ENCODE measurements at regions not wholly inside any gene's neighbourhood (a gene's known extent, or its start where the extent isn't known, plus 50 kb on each side); places are given as distances from the start of the nearest gene placed in this dataset.

DNA sequence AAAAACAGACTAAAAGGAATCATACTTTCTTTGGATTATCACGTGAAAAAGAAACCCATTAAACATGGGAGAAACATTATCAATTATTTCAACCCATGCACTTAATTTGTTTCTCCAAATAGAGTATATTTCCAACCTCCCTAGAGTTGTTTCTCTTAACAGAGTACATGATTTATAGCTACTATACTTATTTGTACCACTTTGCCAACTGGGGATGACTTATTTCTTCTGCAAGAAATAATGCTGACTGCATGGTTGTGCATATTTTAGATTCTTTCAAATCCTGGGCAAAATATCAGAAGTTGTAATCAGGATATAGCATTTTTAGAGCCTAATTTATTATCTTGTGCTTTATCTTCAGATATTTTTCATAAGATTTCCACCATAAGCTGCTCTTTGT lies 629.1 kb upstream of the EYS start (continued):
- TF ChIP-seq, protein P1, sequence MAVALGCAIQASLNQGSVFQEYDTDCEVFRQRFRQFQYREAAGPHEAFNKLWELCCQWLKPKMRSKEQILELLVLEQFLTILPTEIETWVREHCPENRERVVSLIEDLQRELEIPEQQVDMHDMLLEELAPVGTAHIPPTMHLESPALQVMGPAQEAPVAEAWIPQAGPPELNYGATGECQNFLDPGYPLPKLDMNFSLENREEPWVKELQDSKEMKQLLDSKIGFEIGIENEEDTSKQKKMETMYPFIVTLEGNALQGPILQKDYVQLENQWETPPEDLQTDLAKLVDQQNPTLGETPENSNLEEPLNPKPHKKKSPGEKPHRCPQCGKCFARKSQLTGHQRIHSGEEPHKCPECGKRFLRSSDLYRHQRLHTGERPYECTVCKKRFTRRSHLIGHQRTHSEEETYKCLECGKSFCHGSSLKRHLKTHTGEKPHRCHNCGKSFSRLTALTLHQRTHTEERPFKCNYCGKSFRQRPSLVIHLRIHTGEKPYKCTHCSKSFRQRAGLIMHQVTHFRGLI (tag by site-specific recombination; IDR thresholded peaks at IDR 0.05): no peak
- TF ChIP-seq ZNF658 (tag by site-specific recombination; IDR thresholded peaks at IDR 0.05): no peak

DNA sequence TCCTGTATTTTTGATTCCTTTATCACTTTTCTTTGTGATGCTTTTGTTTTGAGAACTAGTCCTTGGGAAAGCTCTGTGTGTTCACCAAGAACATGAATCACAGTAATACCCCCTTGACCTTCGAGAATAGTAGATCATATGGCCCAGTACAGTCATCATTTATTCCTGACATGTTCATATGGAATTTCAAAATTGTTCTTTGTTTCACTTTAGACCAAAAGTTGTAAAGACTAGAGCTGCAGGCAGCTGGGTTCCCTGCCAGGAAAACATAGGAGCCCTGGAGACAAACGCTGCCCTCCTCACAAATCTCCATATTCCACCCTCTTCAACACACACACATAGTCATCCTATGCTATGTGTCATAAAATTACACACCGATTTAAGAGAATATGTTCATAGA lies 621.2 kb upstream of the EYS start:
- CTCF ChIA-PET: no interaction called here
- POLR2A ChIA-PET: no interaction called here
- no peaks in the 10 kb centered on the region for H3K36me3 ChIP-seq (ENCODE audit: control insufficient read depth in 2 of 2, insufficient read depth in 1 of 2, low read length in 2 of 2)
- H3K9me3 ChIP-seq (ENCODE audit: control insufficient read depth, insufficient read depth, low read depth, low read length): no peaks in the 10 kb centered on the region
- no peak overlapping the region for H3K4me3 ChIP-seq (ENCODE audit: low read depth, low read length)
- no peak overlapping the region for H3K27ac ChIP-seq (ENCODE audit: extremely low read depth, low read depth, low read length)
- H3K4me1 ChIP-seq (ENCODE audit: control insufficient read depth, insufficient read depth, low read length): no peaks in the 10 kb centered on the region
- TF ChIP-seq ZNF114 (tag by site-specific recombination; IDR thresholded peaks at IDR 0.05): no peak
- no peak for TF ChIP-seq GLIS1 (tag by site-specific recombination; IDR thresholded peaks at IDR 0.05)
- TF ChIP-seq, protein P2, sequence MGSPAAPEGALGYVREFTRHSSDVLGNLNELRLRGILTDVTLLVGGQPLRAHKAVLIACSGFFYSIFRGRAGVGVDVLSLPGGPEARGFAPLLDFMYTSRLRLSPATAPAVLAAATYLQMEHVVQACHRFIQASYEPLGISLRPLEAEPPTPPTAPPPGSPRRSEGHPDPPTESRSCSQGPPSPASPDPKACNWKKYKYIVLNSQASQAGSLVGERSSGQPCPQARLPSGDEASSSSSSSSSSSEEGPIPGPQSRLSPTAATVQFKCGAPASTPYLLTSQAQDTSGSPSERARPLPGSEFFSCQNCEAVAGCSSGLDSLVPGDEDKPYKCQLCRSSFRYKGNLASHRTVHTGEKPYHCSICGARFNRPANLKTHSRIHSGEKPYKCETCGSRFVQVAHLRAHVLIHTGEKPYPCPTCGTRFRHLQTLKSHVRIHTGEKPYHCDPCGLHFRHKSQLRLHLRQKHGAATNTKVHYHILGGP (tag by site-specific recombination; IDR thresholded peaks at IDR 0.05): no peak
- no peak for TF ChIP-seq ZNF626 (tag by site-specific recombination; IDR thresholded peaks at IDR 0.05)
- TF ChIP-seq ZNF132 (tag by site-specific recombination; IDR thresholded peaks at IDR 0.05; ENCODE audit: borderline replicate concordance): no peak
- no peak for TF ChIP-seq REPIN1 (tag by site-specific recombination; IDR thresholded peaks at IDR 0.05; ENCODE audit: low read depth)
- TF ChIP-seq ZNF404 (tag by site-specific recombination; IDR thresholded peaks at IDR 0.05): no peak
- no peak for TF ChIP-seq ZNF292 (tag by site-specific recombination; IDR thresholded peaks at IDR 0.05; ENCODE audit: borderline replicate concordance, low read depth)
- TF ChIP-seq, protein P3, sequence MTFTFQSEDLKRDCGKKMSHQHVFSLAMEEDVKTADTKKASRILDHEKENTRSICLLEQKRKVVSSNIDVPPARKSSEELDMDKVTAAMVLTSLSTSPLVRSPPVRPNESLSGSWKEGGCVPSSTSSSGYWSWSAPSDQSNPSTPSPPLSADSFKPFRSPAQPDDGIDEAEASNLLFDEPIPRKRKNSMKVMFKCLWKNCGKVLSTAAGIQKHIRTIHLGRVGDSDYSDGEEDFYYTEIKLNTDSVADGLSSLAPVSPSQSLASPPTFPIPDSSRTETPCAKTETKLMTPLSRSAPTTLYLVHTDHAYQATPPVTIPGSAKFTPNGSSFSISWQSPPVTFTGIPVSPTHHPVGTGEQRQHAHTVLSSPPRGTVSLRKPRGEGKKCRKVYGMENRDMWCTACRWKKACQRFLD (tag by site-specific recombination; IDR thresholded peaks at IDR 0.05): no peak
- TF ChIP-seq, protein P4, sequence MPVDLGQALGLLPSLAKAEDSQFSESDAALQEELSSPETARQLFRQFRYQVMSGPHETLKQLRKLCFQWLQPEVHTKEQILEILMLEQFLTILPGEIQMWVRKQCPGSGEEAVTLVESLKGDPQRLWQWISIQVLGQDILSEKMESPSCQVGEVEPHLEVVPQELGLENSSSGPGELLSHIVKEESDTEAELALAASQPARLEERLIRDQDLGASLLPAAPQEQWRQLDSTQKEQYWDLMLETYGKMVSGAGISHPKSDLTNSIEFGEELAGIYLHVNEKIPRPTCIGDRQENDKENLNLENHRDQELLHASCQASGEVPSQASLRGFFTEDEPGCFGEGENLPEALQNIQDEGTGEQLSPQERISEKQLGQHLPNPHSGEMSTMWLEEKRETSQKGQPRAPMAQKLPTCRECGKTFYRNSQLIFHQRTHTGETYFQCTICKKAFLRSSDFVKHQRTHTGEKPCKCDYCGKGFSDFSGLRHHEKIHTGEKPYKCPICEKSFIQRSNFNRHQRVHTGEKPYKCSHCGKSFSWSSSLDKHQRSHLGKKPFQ (tag by site-specific recombination; IDR thresholded peaks at IDR 0.05): no peak
- TF ChIP-seq ZSCAN23 (tag by site-specific recombination; IDR thresholded peaks at IDR 0.05): no peak
- TF ChIP-seq ZXDB (tag by site-specific recombination; IDR thresholded peaks at IDR 0.05): no peak
- no peak for TF ChIP-seq ZBTB20 (tag by site-specific recombination; IDR thresholded peaks at IDR 0.05)
- TF ChIP-seq ZNF473 (tag by site-specific recombination; IDR thresholded peaks at IDR 0.05): no peak
- TF ChIP-seq, protein P5, sequence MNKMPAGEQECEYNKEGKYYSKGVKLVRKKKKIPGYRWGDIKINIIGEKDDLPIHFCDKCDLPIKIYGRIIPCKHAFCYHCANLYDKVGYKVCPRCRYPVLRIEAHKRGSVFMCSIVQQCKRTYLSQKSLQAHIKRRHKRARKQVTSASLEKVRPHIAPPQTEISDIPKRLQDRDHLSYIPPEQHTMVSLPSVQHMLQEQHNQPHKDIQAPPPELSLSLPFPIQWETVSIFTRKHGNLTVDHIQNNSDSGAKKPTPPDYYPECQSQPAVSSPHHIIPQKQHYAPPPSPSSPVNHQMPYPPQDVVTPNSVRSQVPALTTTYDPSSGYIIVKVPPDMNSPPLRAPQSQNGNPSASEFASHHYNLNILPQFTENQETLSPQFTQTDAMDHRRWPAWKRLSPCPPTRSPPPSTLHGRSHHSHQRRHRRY (tag by site-specific recombination; IDR thresholded peaks at IDR 0.05): no peak
- no peak for TF ChIP-seq KLF7 (tag by site-specific recombination; IDR thresholded peaks at IDR 0.05; ENCODE audit: borderline replicate concordance)

DNA sequence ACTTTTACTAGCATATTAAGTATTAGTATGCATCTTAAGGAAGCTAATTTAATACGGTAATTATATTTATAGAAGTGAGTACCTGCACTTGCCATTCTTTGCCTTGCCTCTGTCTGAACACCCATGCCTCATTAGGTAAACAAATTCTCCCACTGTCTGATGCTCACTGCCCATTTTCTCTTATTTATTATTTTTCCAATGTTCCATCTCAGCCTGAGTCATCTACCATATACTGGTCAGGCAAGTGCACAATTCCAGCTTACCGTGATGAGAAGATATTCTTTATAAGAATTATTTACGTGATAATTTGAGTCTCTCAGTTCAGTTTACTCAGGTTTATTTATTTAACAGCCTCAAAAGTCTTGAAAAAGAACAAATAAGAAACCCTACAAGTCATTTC lies 619.2 kb upstream of the EYS start:
- Histone ChIP-seq H3K27ac (ENCODE audit: extremely low read depth, low read depth, low read length) (no peak overlapping the region), H3K4me1 (ENCODE audit: control insufficient read depth, insufficient read depth, low read length) (no peaks in the 10 kb centered on the region), H3K4me3 (ENCODE audit: low read depth, low read length) (no peak overlapping the region), H3K9me3 (ENCODE audit: control insufficient read depth, insufficient read depth, low read depth, low read length) (no peaks in the 10 kb centered on the region), H3K36me3 (ENCODE audit: control insufficient read depth in 2 of 2, insufficient read depth in 1 of 2, low read length in 2 of 2) (no peaks in the 10 kb centered on the region)
- POLR2A ChIA-PET: no interaction called here
- CTCF ChIA-PET: interaction anchor here (0.7 kb wide), 1 partner anchor 10 kb away, joined by 3 read pairs; no protein-coding TSS in a partner anchor
- TF ChIP-seq SP2 (tag by site-specific recombination; IDR thresholded peaks at IDR 0.05): no peak
- no peak for TF ChIP-seq KLF10 (tag by site-specific recombination; IDR thresholded peaks at IDR 0.05)
- no peak for TF ChIP-seq ZNF560 (tag by site-specific recombination; IDR thresholded peaks at IDR 0.05; ENCODE audit: borderline replicate concordance)
- no peak for TF ChIP-seq ZBTB20 (tag by site-specific recombination; IDR thresholded peaks at IDR 0.05)
- no peak for TF ChIP-seq ZNF302 (tag by site-specific recombination; IDR thresholded peaks at IDR 0.05; ENCODE audit: low read depth)
- no peak for TF ChIP-seq ZNF473 (tag by site-specific recombination; IDR thresholded peaks at IDR 0.05)
- TF ChIP-seq ZNF747 (tag by site-specific recombination; IDR thresholded peaks at IDR 0.05): no peak
- TF ChIP-seq ZNF157 (tag by site-specific recombination; IDR thresholded peaks at IDR 0.05): no peak
- no peak for TF ChIP-seq ZNF391 (tag by site-specific recombination; IDR thresholded peaks at IDR 0.05; ENCODE audit: borderline replicate concordance, low read depth)
- TF ChIP-seq ZNF837 (tag by site-specific recombination; IDR thresholded peaks at IDR 0.05): no peak
- no peak for TF ChIP-seq ZNF146 (tag by site-specific recombination; IDR thresholded peaks at IDR 0.05)

All from HEK293 (cell line).